ENCODE measurements at regions not wholly inside any gene's neighbourhood (a gene's known extent, or its start where the extent isn't known, plus 50 kb on each side); places are given as distances from the start of the nearest gene placed in this dataset.
"Not testable (repeated sequence)": the region's sequence is repeated elsewhere in the genome, so short reads cannot be mapped to it uniquely, and the experiment has no call there.

- DNase-seq (ENCODE audit: low spot score); H3K27ac ChIP-seq; CTCF ChIA-PET; POLR2A ChIA-PET (ENCODE audit: low non-redundant PET): not testable (repeated sequence)
These were observed 101.8 kb downstream of the TBX20 start for GRCh38 chr7:35152059-35152458.

- POLR2A ChIA-PET (ENCODE audit: low non-redundant PET); H3K27ac ChIP-seq; CTCF ChIA-PET; DNase-seq (ENCODE audit: low spot score): not testable (repeated sequence)
These were observed 105.9 kb downstream of the TBX20 start for GRCh38 chr7:35148030-35148429.

GRCh38 chr7:35142125-35142524 is 104.8 kb upstream of the DPY19L1 start:
- DNase-seq (ENCODE audit: low spot score); CTCF ChIA-PET; H3K27ac ChIP-seq; POLR2A ChIA-PET (ENCODE audit: low non-redundant PET): not testable (repeated sequence)

- DNase-seq (ENCODE audit: low spot score); CTCF ChIA-PET; H3K27ac ChIP-seq; POLR2A ChIA-PET (ENCODE audit: low non-redundant PET): not testable (repeated sequence)
These were observed 102.0 kb upstream of the DPY19L1 start for GRCh38 chr7:35139281-35139680.

GRCh38 chr7:35133465-35133864 is 96.2 kb upstream of the DPY19L1 start:
- CTCF ChIA-PET; POLR2A ChIA-PET (ENCODE audit: low non-redundant PET); H3K27ac ChIP-seq; DNase-seq (ENCODE audit: low spot score): not testable (repeated sequence)

GRCh38 chr7:35133011-35133410 is 95.7 kb upstream of the DPY19L1 start:
- POLR2A ChIA-PET (ENCODE audit: low non-redundant PET); H3K27ac ChIP-seq; DNase-seq (ENCODE audit: low spot score); CTCF ChIA-PET: not testable (repeated sequence)

GRCh38 chr7:35128662-35129061 is 91.4 kb upstream of the DPY19L1 start:
- DNase-seq (ENCODE audit: low spot score); POLR2A ChIA-PET (ENCODE audit: low non-redundant PET); H3K27ac ChIP-seq; CTCF ChIA-PET: not testable (repeated sequence)

DNA sequence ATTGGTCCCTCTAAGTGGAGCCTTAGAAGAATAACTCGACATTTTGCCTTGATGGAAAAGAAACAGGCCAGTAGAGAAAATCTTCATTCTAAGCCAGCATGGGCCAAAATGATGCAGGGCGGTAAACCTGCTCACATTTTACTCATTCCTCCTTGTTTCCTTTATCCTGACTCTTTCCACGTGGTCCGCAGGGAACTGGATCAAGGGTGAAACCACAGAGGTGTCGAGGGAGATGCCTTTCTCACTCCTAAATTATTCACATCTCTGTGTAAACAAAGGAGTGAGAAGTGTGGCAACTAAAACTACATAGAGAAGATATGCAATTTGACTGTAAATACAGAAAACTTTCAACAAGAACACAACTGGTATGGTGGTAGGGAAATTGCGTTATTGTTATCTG is 81.2 kb upstream of the DPY19L1 start:
- H3K27ac ChIP-seq; POLR2A ChIA-PET (ENCODE audit: low non-redundant PET); DNase-seq (ENCODE audit: low spot score): not testable (repeated sequence)
- CTCF ChIA-PET, result interaction anchor here (0.7 kb wide), 1 partner anchor 218 kb away, joined by 3 read pairs; no protein-coding TSS in a partner anchor

DNA sequence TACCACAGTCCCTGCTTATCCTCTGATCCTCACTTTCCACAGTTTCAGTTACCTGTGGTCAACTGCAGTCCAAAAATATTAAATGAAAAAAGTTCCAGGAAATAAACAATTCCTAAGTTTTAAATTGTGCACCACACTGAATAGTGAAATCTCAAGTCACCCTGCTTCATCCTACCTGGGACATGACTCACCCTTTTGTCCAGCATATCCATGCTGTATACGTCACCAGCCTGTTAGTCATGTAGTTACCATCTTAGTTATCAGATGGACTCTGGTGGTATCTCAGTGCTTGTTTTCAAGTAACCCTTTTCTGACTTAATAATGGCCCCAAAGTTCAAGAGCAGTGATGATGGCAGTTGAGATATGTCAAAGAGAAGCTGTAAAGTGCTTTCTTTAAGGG is 69.4 kb upstream of the DPY19L1 start:
- POLR2A ChIA-PET (ENCODE audit: low non-redundant PET); CTCF ChIA-PET; H3K27ac ChIP-seq; DNase-seq (ENCODE audit: low spot score): not testable (repeated sequence)

- CTCF ChIA-PET, result interaction anchor here (0.6 kb wide), 1 partner anchor 658 kb away, joined by 3 read pairs; no protein-coding TSS in a partner anchor
- H3K27ac ChIP-seq; POLR2A ChIA-PET (ENCODE audit: low non-redundant PET); DNase-seq (ENCODE audit: low spot score): not testable (repeated sequence)
These were observed 68.2 kb upstream of the DPY19L1 start for GRCh38 chr7:35105511-35105910.

- H3K27ac ChIP-seq; CTCF ChIA-PET; DNase-seq (ENCODE audit: low spot score); POLR2A ChIA-PET (ENCODE audit: low non-redundant PET): not testable (repeated sequence)
These were observed 65.6 kb upstream of the DPY19L1 start for GRCh38 chr7:35102845-35103244.

DNA sequence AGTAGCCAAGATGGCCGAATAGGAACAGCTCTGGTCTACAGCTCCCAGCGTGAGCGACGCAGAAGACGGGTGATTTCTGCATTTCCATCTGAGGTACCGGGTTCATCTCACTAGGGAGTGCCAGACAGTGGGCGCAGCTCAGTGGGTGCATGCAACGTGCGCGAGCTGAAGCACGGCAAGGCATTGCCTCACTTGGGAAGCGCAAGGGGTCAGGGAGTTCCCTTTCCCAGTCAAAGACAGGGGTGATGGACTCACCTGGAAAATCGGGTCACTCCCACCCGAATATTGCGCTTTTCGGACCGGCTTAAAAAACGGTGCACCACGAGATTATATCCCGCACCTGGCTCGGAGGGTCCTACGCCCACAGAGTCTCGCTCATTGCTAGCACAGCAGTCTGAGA is 55.7 kb upstream of the DPY19L1 start:
- CTCF ChIA-PET, result interaction anchor here (0.7 kb wide), 1 partner anchor 617 kb away, joined by 3 read pairs; no protein-coding TSS in a partner anchor
- DNase-seq (ENCODE audit: low spot score); POLR2A ChIA-PET (ENCODE audit: low non-redundant PET): not testable (repeated sequence)

More for the DNA sequence above, 55.7 kb upstream of the DPY19L1 start:
- not testable (repeated sequence) for H3K27ac ChIP-seq

Measured in RWPE1 (cell line).